ENCODE measurements at regions not wholly inside any gene's neighbourhood (a gene's known extent, or its start where the extent isn't known, plus 50 kb on each side); places are given as distances from the start of the nearest gene placed in this dataset.
"Not testable (repeated sequence)": the region's sequence is repeated elsewhere in the genome, so short reads cannot be mapped to it uniquely, and the experiment has no call there.

DNA sequence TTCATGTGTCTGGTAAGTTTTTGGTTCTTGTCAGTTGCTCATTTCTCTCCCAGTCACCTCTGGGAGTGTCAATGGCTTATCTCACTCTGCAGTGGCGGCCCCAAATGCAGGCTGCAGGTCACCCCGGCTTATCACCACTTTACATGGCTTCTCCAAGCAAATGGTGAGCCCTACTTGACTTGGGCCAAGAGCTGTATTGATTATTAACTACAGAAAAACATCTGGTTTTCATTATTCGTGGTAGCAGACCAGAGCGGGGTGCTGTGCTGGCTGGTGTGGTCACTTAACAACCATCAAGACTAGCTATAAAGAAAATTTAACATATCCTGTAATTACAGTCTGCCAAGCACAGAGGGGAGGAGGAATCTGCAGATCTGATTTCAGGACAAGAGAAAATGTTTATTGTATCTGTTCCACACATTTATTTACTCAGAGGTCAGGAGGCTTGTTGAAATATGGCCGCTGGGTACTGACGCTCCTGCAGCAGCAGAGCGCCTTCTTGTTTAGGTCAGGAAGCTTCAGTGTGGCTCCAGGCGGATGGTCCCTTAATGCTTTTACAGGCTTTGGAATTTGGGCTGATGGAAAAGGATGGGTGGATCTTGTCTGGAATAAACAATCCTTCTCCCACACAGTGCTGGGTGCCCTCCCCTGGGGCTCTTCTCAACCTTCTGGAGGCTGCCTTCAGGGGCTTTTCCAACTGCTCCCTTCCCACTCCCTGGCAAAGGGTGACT, 87.8 kb downstream of the HLX start:
- no peak overlapping the region for H3K4me3 ChIP-seq (ENCODE audit: low read depth, low read length)
- TF ChIP-seq, protein P1, sequence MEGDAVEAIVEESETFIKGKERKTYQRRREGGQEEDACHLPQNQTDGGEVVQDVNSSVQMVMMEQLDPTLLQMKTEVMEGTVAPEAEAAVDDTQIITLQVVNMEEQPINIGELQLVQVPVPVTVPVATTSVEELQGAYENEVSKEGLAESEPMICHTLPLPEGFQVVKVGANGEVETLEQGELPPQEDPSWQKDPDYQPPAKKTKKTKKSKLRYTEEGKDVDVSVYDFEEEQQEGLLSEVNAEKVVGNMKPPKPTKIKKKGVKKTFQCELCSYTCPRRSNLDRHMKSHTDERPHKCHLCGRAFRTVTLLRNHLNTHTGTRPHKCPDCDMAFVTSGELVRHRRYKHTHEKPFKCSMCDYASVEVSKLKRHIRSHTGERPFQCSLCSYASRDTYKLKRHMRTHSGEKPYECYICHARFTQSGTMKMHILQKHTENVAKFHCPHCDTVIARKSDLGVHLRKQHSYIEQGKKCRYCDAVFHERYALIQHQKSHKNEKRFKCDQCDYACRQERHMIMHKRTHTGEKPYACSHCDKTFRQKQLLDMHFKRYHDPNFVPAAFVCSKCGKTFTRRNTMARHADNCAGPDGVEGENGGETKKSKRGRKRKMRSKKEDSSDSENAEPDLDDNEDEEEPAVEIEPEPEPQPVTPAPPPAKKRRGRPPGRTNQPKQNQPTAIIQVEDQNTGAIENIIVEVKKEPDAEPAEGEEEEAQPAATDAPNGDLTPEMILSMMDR (IDR thresholded peaks at IDR 0.05; ENCODE audit: insufficient read depth, low read length), result no peak
- no peak for DNase-seq (ENCODE audit: low read depth)

DNA sequence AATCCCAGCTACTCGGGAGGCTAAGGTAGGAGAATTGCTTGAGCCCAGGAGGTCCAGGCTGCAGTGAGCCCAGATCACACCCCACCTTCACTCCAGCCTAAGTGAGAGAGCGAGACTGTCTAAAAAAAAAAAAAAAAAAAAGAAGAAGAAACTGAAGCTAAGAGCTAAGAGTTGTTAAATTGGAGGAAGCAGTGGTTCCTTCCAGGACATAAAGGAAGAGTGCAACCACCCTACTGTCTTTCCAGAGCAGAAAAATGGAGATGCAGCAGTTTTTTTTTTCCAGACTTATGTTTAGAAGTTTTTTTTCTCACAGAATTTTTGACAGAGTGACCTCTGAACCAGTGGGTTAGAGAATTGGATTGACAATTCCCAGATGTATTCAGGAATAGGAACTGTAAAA, 88.7 kb downstream of the HLX start:
- TF ChIP-seq, protein P1 (IDR thresholded peaks at IDR 0.05; ENCODE audit: insufficient read depth, low read length), result no peak
- no peak overlapping the region for H3K4me3 ChIP-seq (ENCODE audit: low read depth, low read length)
- no peak for DNase-seq (ENCODE audit: low read depth)

DNA sequence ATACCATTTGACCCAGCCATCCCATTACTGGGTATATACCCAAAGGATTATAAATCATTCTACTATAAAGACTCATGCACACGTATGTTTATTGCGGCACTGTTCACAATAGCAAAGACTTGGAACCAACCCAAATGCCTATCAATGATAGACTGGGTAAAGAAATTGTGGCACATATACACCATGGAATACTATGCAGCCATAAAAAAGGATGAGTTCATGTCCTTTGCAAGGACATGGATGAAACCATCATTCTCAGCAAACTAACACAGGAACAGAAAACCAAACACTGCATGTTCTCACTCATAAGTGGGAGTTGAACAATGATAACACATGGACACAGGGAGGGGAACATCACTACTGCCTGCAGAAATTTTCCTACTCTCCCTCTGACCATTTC, 90.0 kb downstream of the HLX start:
- DNase-seq (ENCODE audit: low read depth); H3K4me3 ChIP-seq (ENCODE audit: low read depth, low read length): not testable (repeated sequence)

DNA sequence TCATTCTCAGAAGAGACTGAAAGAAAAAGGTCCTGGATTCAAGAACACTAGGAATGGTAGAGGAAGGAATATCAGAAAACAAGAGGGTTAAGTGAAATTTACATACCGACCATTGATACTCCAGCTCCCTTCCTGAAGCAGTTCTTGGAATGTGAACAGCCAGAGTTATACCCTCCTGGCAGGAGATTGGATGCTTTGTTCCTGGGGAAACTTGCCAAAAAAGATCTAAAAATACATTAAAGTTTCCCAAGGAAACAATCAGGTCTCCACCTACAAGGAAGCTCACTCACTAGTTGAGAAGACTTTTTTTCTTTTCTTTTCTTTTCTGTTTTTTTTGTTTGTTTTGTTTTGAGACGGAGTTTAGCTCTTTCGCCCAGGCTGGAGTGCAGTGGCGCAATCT, 91.1 kb downstream of the HLX start:
- TF ChIP-seq, protein P1 (IDR thresholded peaks at IDR 0.05; ENCODE audit: insufficient read depth, low read length), result no peak

DNA sequence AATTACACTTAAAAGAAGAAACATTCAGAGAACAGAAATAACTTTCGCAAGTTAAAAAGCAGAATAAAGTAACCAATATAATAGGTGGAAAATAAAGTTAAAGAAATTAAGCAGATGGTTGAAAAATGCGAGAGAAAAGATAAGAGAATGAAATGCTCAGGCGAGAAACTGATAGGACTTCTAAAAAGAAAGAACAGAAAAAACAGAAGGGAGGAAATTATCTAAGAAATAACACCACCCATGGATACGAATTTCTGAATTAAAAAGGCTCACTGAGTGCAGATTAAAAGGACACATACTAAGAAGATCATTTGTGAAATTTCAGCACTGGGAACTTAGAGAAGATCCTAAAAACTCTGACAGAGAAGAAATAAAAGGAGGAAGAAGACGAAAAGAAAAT, 92.0 kb downstream of the HLX start:
- TF ChIP-seq, protein P1 (IDR thresholded peaks at IDR 0.05; ENCODE audit: insufficient read depth, low read length), result no peak
- no peak for DNase-seq (ENCODE audit: low read depth)
- no peak overlapping the region for H3K4me3 ChIP-seq (ENCODE audit: low read depth, low read length)

More for the DNA sequence above, 91.1 kb downstream of the HLX start:
- H3K4me3 ChIP-seq (ENCODE audit: low read depth, low read length), result no peak overlapping the region
- peak; percentile 70 for DNase-seq (ENCODE audit: low read depth)

DNA sequence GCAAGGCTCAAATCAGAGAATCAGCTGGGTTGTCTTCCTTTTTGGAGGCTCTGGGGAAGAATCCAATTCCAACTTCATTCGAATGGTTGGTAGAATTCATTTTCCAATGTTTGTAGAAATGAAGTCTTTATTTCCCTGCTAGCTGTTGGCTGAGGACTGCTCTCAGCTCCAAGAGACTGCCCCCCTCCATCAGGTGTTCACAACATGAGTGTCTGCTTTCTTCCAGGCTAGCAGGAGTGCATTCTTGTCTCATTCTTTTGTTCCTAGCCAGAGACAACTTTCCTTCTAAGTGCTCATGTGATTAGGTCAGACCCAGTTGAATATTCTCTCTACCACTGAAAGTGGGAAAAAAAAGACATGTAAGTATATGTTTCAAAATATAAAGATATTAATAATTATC, 95.2 kb downstream of the HLX start:
- TF ChIP-seq, protein P1 (IDR thresholded peaks at IDR 0.05; ENCODE audit: insufficient read depth, low read length), result no peak
- DNase-seq (ENCODE audit: low read depth), result no peak
- H3K4me3 ChIP-seq (ENCODE audit: low read depth, low read length), result no peak overlapping the region

DNA sequence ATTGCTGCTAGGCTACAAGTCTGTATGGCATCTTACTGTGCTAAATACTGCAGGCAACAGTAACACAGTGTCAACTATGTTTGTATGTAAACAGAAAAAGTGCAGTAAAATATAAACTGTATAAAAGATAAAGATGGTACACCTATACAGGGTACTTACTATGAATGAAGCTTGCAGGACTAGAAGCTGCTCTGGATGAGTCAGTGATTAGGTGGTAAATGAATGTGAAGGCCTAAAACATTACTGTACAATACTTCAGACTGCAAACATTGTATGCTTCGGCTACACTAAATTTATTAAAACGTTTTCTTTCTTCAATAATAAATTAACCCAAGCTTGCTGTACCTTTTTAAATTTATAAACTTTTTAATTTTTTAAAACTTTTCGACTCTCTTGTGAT, 97.1 kb downstream of the HLX start:
- no peak overlapping the region for H3K4me3 ChIP-seq (ENCODE audit: low read depth, low read length)
- DNase-seq (ENCODE audit: low read depth), result no peak
- TF ChIP-seq, protein P1 (IDR thresholded peaks at IDR 0.05; ENCODE audit: insufficient read depth, low read length), result no peak

All from fibroblast of the aortic adventitia (primary cell).